Osteoblast (primary cell): ENCODE measurements at regions not wholly inside any gene's neighbourhood (a gene's known extent, or its start where the extent isn't known, plus 50 kb on each side); places are given as distances from the start of the nearest gene placed in this dataset.
A peak's percentile ranks its signal among the peaks of the same experiment; 100 is the strongest.

Experiments used
- DNase-seq: peaks from one replicate; pipeline ENCODE4 v3.0.0; 2011; ENCODE audit warnings: low spot score, mixed read lengths; ENCODE audit not compliant: insufficient read length; ENCODE audit errors: missing footprints
- H2AFZ ChIP-seq: 2 replicates; pipeline ENCODE4 v1.6.0; 2011; ENCODE audit warnings: mild to moderate bottlenecking, low read length
- H3K27ac ChIP-seq: 2 replicates; pipeline ENCODE4 v1.5.1; 2011; ENCODE audit warnings: mild to moderate bottlenecking, low read depth, low read length, moderate library complexity
- H3K27me3 ChIP-seq: 2 replicates; pipeline ENCODE4 v1.6.0; 2012; ENCODE audit warnings: mild to moderate bottlenecking, control low read depth, inconsistent platforms, low read length, moderate library complexity; ENCODE audit not compliant: insufficient read depth
- H3K36me3 ChIP-seq: 2 replicates; pipeline ENCODE4 v1.5.1; 2011; ENCODE audit warnings: mild to moderate bottlenecking, low read length, control low read depth, moderate library complexity; ENCODE audit not compliant: insufficient read depth
- H3K4me1 ChIP-seq: 2 replicates; pipeline ENCODE4 v1.5.1; 2011; ENCODE audit warnings: mild to moderate bottlenecking, low read length, control low read depth, moderate library complexity; ENCODE audit not compliant: insufficient read depth
- H3K4me2 ChIP-seq: 2 replicates; pipeline ENCODE4 v1.6.0; 2011; ENCODE audit warnings: mild to moderate bottlenecking, low read length; ENCODE audit not compliant: insufficient read depth
- H3K4me3 ChIP-seq: fragments of 200-600 bp; sonication (generic); 3 replicates; pipeline ENCODE4 v1.5.1; 2012; ENCODE audit warnings: mild to moderate bottlenecking, low read length, inconsistent platforms; ENCODE audit not compliant: insufficient read depth
- H3K79me2 ChIP-seq: 2 replicates; pipeline ENCODE4 v1.6.0; 2012; ENCODE audit warnings: mild to moderate bottlenecking, low read length, control low read depth, inconsistent platforms; ENCODE audit not compliant: insufficient read depth
- H3K9me3 ChIP-seq: 2 replicates; pipeline ENCODE4 v1.5.1; 2011; ENCODE audit warnings: low read depth, low read length, control low read depth
- H4K20me1 ChIP-seq: 2 replicates; pipeline ENCODE4 v1.6.0; 2012; ENCODE audit warnings: mild to moderate bottlenecking, low read length, control low read depth; ENCODE audit not compliant: insufficient read depth
- CTCF ChIP-seq: IDR thresholded peaks from 2 replicates; pipeline ENCODE4 v1.5.1; 2011; ENCODE audit warnings: mild to moderate bottlenecking, low read depth, low read length, moderate library complexity; ENCODE audit errors: extremely low read depth

- Histone ChIP-seq H3K4me1 (no peaks in the 10 kb centered on the region), H3K36me3 (no peaks in the 10 kb centered on the region), H2AFZ (no peak overlapping the region), H4K20me1 (no peaks in the 10 kb centered on the region), H3K27ac (no peak overlapping the region), H3K4me2 (no peak overlapping the region), H3K27me3 (peaks cover 10% of the 10 kb centered on the region), H3K79me2 (no peaks in the 10 kb centered on the region), H3K4me3 (no peak overlapping the region), H3K9me3 (no peaks in the 10 kb centered on the region)
- DNase-seq, result no peak
- TF ChIP-seq CTCF, result peak; percentile 10
Measured at GRCh38 chrX:106397788-106398538, 213.8 kb upstream of the RADX start.

GRCh38 chrX:106401965-106402559 lies 209.7 kb upstream of the RADX start:
- Histone ChIP-seq H4K20me1 (no peaks in the 10 kb centered on the region), H3K4me1 (no peaks in the 10 kb centered on the region), H2AFZ (no peak overlapping the region), H3K4me3 (no peak overlapping the region), H3K9me3 (no peaks in the 10 kb centered on the region), H3K27ac (no peak overlapping the region), H3K36me3 (no peaks in the 10 kb centered on the region), H3K27me3 (peaks cover 3% of the 10 kb centered on the region), H3K4me2 (no peak overlapping the region), H3K79me2 (no peaks in the 10 kb centered on the region)
- no peak for TF ChIP-seq CTCF
- no peak for DNase-seq

GRCh38 chrX:106404512-106404911 lies 207.3 kb upstream of the RADX start:
- Histone ChIP-seq H3K36me3 (no peaks in the 10 kb centered on the region), H3K27me3 (no peaks in the 10 kb centered on the region), H2AFZ (no peak overlapping the region), H3K79me2 (no peaks in the 10 kb centered on the region), H3K4me1 (no peaks in the 10 kb centered on the region), H3K4me3 (no peak overlapping the region), H3K4me2 (no peak overlapping the region), H3K27ac (no peak overlapping the region), H4K20me1 (no peaks in the 10 kb centered on the region), H3K9me3 (no peaks in the 10 kb centered on the region)
- TF ChIP-seq CTCF, result peak; percentile 29
- DNase-seq, result peak; percentile 58

GRCh38 chrX:106415276-106415895 lies 196.4 kb upstream of the RADX start:
- Histone ChIP-seq H4K20me1 (peaks cover 2% of the 10 kb centered on the region), H3K27me3 (peaks cover 14% of the 10 kb centered on the region), H3K27ac (no peak overlapping the region), H3K4me2 (no peak overlapping the region), H3K4me1 (no peaks in the 10 kb centered on the region), H3K4me3 (no peak overlapping the region), H2AFZ (no peak overlapping the region), H3K9me3 (no peaks in the 10 kb centered on the region), H3K36me3 (no peaks in the 10 kb centered on the region), H3K79me2 (no peaks in the 10 kb centered on the region)
- no peak for DNase-seq
- TF ChIP-seq CTCF, result peak; percentile 70
